DND-41 (cell line): ENCODE measurements at regions not wholly inside any gene's neighbourhood (a gene's known extent, or its start where the extent isn't known, plus 50 kb on each side); places are given as distances from the start of the nearest gene placed in this dataset.

Source experiments
- ATAC-seq: fragments of 200-7000 bp; cut with Tn5 transposase; 3 replicates; pipeline ENCODE4 v1.9.1; 2021; ENCODE audit warnings: low read depth; ENCODE audit not compliant: insufficient read depth
- DNase-seq: peaks from one replicate; pipeline ENCODE4 v3.0.0-alpha.2; 2020
- H2AFZ ChIP-seq: 2 replicates; pipeline ENCODE4 v1.6.0; 2012; ENCODE audit warnings: low read depth, low read length
- H3K27ac ChIP-seq: 2 replicates; pipeline ENCODE4 v1.5.1; 2012; ENCODE audit warnings: low read length, inconsistent platforms
- H3K27me3 ChIP-seq: fragments of 200-600 bp; sonication (generic); 2 replicates; pipeline ENCODE4 v1.6.0; 2012; ENCODE audit warnings: low read length, mild to moderate bottlenecking, inconsistent platforms; ENCODE audit not compliant: insufficient read depth, poor library complexity
- H3K36me3 ChIP-seq: 2 replicates; pipeline ENCODE4 v1.5.1; 2012; ENCODE audit warnings: low read length, inconsistent platforms; ENCODE audit not compliant: insufficient read depth
- H3K4me1 ChIP-seq: 2 replicates; pipeline ENCODE4 v1.5.1; 2012; ENCODE audit warnings: mild to moderate bottlenecking, low read length; ENCODE audit not compliant: insufficient read depth
- H3K4me2 ChIP-seq: 2 replicates; pipeline ENCODE4 v1.6.0; 2012; ENCODE audit warnings: mild to moderate bottlenecking, moderate library complexity, low read length, inconsistent platforms; ENCODE audit not compliant: insufficient read depth
- H3K4me3 ChIP-seq, 2 experiments: fragments of 200-600 bp in 1 of 2; shearing (Covaris generic) in 1 of 2; 2 replicates each; pipeline ENCODE4 v1.5.1; 2012 to 2016; ENCODE audit warnings: inconsistent platforms in 2 of 2, low read length in 2 of 2, mild to moderate bottlenecking in 2 of 2, low read depth in 1 of 2, moderate library complexity in 1 of 2
- H3K79me2 ChIP-seq: 2 replicates; pipeline ENCODE4 v1.6.0; 2012; ENCODE audit warnings: low read length, inconsistent platforms; ENCODE audit not compliant: insufficient read depth
- H3K9ac ChIP-seq: 2 replicates; pipeline ENCODE4 v1.6.0; 2012; ENCODE audit warnings: low read depth, mild to moderate bottlenecking, inconsistent platforms, low read length, moderate library complexity
- H3K9me3 ChIP-seq: 2 replicates; pipeline ENCODE4 v1.5.1; 2012; ENCODE audit warnings: low read length, moderate library complexity, mild to moderate bottlenecking, inconsistent platforms; ENCODE audit not compliant: insufficient read depth, severe bottlenecking
- H4K20me1 ChIP-seq: 2 replicates; pipeline ENCODE4 v1.6.0; 2012; ENCODE audit warnings: low read length; ENCODE audit not compliant: insufficient read depth
- CTCF ChIP-seq: IDR thresholded peaks from 2 replicates; pipeline ENCODE4 v1.5.1; 2012; ENCODE audit warnings: borderline replicate concordance, low read length, moderate library complexity, mild to moderate bottlenecking; ENCODE audit not compliant: poor library complexity, severe bottlenecking; ENCODE audit errors: extremely low read depth
- EZH2 ChIP-seq: IDR thresholded peaks from 3 replicates; pipeline ENCODE4 v1.6.1; 2012; ENCODE audit warnings: borderline replicate concordance, low read depth, mild to moderate bottlenecking, moderate library complexity, low read length, inconsistent platforms; ENCODE audit not compliant: severe bottlenecking

- TF ChIP-seq EZH2: no peak
- TF ChIP-seq CTCF: no peak
These were observed 1910.7 kb upstream of the PRR20A start for GRCh38 chr13:55229906-55230569.

GRCh38 chr13:55230570-55230908, 1910.2 kb upstream of the PRR20A start:
- H3K4me3 ChIP-seq: no peak overlapping the region
- H2AFZ ChIP-seq: no peak overlapping the region
- no peak overlapping the region for H3K9ac ChIP-seq
- no peaks in the 10 kb centered on the region for H3K4me1 ChIP-seq
- H3K9me3 ChIP-seq: peaks cover 3% of the 10 kb centered on the region
- no peak overlapping the region for H3K4me2 ChIP-seq
- TF ChIP-seq CTCF: no peak
- TF ChIP-seq EZH2: no peak
- H3K36me3 ChIP-seq: no peaks in the 10 kb centered on the region
- ATAC-seq (no peak), DNase-seq (no peak)
- no peaks in the 10 kb centered on the region for H3K79me2 ChIP-seq
- no peak overlapping the region for H3K27ac ChIP-seq
- H4K20me1 ChIP-seq: no peaks in the 10 kb centered on the region
- no peaks in the 10 kb centered on the region for H3K27me3 ChIP-seq

More at GRCh38 chr13:55229906-55230569, 1910.7 kb upstream of the PRR20A start:
- H2AFZ ChIP-seq: no peak overlapping the region
- no peaks in the 10 kb centered on the region for H4K20me1 ChIP-seq
- no peak overlapping the region for H3K4me2 ChIP-seq
- no peak overlapping the region for H3K4me3 ChIP-seq
- no peaks in the 10 kb centered on the region for H3K36me3 ChIP-seq
- DNase-seq (no peak), ATAC-seq (no peak)
- no peak overlapping the region for H3K9ac ChIP-seq
- H3K9me3 ChIP-seq: peaks cover 3% of the 10 kb centered on the region
- H3K79me2 ChIP-seq: no peaks in the 10 kb centered on the region
- H3K27ac ChIP-seq: no peak overlapping the region
- H3K27me3 ChIP-seq: no peaks in the 10 kb centered on the region
- H3K4me1 ChIP-seq: no peaks in the 10 kb centered on the region

GRCh38 chr13:55234311-55234710, 1906.4 kb upstream of the PRR20A start:
- H4K20me1 ChIP-seq: no peaks in the 10 kb centered on the region

More at GRCh38 chr13:55234311-55234710, 1906.4 kb upstream of the PRR20A start:
- no peaks in the 10 kb centered on the region for H3K4me1 ChIP-seq
- no peak overlapping the region for H3K4me2 ChIP-seq
- no peak overlapping the region for H3K4me3 ChIP-seq
- no peak overlapping the region for H3K27ac ChIP-seq
- no peak for TF ChIP-seq CTCF
- no peak for TF ChIP-seq EZH2
- ATAC-seq (no peak), DNase-seq (no peak)
- H3K9ac ChIP-seq: no peak overlapping the region
- H2AFZ ChIP-seq: no peak overlapping the region
- H3K9me3 ChIP-seq: peaks cover 3% of the 10 kb centered on the region
- H3K36me3 ChIP-seq: no peaks in the 10 kb centered on the region
- no peaks in the 10 kb centered on the region for H3K79me2 ChIP-seq
- H3K27me3 ChIP-seq: no peaks in the 10 kb centered on the region
